GM18951 (cell line): ENCODE measurements at regions not wholly inside any gene's neighbourhood (a gene's known extent, or its start where the extent isn't known, plus 50 kb on each side); places are given as distances from the start of the nearest gene placed in this dataset.
"Not testable (repeated sequence)": the region's sequence is repeated elsewhere in the genome, so short reads cannot be mapped to it uniquely, and the experiment has no call there.

ENCODE experiments used
- POLR2A ChIP-seq: IDR thresholded peaks from 4 replicates; pipeline ENCODE4 v1.6.1; 2011; ENCODE audit warnings: mild to moderate bottlenecking; ENCODE audit not compliant: insufficient read length, insufficient read depth; ENCODE audit errors: extremely low read depth
- in situ Hi-C: fragments of 300-500 bp; cut with MboI; formaldehyde crosslinking; loops from one replicate; pipeline ENCODE4 v1.12.0; 2022; ENCODE audit warnings: low sequenced_read_pairs, mixed read lengths, inconsistent platforms; ENCODE audit not compliant: unreplicated experiment

DNA sequence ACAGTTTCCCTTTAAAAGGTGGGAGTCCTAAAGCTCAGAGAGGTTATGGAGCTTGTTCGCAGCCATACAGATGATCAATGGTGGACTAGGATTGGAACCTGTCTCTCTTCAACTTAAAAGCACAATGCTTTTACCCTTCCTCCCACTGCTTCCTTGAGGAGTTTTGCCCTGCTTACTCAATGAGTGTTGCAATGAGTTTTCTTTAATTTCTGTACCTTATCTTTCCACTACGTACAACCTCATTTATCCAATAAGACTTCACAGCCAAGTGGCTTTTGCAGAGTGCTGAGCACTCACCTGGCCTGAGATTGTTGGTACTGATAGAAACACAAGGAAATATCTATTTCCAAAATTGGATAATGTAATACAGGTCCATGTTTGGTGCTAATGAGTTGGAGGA is 64.7 kb upstream of the ANKRD55 start:
- in situ Hi-C loops: no loop called here
- no peak for TF ChIP-seq POLR2A

DNA sequence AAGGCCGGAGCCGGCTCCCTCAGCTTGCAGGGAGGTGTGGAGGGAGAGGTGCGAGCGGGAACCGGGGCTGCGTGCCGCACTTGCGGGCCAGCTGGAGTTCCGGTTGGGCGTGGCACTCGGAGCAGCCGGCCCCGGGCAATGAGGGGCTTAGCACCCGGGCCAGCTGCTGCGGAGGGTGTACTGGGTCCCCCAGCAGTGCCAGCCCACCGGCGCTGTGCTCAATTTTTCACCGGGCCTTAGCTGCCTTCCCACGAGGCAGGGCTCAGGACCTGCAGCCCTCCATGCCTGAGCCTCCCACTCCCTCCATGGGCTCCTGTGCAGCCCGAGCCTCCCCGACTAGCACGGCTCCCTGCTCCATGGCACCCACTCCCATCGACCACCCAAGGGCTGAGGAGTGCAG is 62.2 kb upstream of the ANKRD55 start:
- in situ Hi-C loops: not testable (repeated sequence)

GRCh38 chr5:56294354-56294753 is 61.2 kb upstream of the ANKRD55 start:
- in situ Hi-C loops: no loop called here
- no peak for TF ChIP-seq POLR2A

- in situ Hi-C loops: not testable (repeated sequence)
These were observed 59.7 kb upstream of the ANKRD55 start for GRCh38 chr5:56292874-56293273.

DNA sequence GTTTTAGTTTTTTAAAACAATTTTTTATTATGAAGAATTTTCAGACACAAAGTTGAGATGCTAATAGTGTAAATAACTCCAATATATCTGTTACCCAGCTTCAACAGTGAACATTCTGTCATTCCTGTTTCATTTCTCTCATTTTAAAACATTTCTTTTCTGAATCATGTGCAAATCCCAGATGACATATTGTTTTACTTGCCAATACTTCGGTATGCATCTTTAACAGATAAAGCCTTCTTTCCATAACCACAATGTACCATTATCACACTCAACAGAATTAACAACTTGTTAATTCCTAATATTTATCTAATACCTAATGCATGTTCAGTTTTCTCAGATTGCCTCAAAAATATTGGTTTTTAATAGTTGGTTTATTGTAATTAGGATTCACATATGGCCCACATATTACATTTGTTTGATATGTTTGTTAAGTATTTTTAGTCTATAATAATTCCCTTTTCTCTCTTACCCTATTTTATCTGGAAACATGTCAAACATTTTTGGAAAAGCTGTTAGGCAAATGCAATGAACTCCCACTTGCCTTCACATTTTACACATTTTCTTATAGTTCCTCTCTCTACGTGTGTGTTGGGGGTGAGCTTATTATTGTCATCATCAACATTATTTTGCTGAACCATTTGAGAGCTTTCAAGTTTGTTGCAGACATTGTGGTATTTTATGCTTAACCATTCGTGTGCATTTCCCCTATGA is 58.7 kb upstream of the ANKRD55 start:
- in situ Hi-C loops: no loop called here
- no peak for TF ChIP-seq POLR2A

GRCh38 chr5:56291079-56291643 is 58.0 kb upstream of the ANKRD55 start:
- in situ Hi-C loops: no loop called here
- TF ChIP-seq POLR2A: no peak

DNA sequence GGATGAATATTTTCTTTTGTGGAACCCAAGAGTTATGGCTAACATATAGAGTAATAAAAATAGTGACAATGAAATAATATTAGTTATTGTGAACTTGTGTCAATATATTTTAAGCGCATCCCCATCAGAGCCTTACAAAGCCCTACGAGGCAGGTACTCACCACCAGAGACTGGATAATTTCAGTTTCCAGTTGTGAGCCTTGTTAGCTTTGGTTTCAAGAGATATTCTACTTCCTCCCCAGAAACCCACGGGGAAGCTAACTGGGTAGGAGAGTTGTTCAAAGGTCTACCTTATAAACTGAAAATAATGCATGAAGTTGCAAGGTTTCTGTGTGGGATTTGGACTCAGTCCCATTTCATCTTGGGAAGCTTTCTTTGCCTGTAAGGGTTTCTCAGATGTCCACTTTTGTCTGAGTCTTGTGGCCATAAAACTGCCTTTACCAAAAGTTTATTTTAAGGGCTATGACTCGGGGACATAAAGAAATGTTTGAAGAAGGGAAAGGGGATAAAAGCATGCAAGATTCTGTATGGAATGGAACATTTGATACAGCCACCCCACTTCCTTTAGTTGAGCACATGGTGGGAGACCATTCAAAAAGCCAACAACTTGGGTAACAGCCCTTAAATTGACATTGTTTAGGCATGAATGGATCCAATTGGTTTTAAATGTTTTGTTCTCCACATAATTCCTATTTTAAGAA is 57.4 kb upstream of the ANKRD55 start:
- in situ Hi-C loops: no loop called here

GRCh38 chr5:56289602-56289987 is 56.5 kb upstream of the ANKRD55 start:
- no peak for TF ChIP-seq POLR2A
- in situ Hi-C loops: no loop called here

More for the DNA sequence above, 57.4 kb upstream of the ANKRD55 start:
- no peak for TF ChIP-seq POLR2A

DNA sequence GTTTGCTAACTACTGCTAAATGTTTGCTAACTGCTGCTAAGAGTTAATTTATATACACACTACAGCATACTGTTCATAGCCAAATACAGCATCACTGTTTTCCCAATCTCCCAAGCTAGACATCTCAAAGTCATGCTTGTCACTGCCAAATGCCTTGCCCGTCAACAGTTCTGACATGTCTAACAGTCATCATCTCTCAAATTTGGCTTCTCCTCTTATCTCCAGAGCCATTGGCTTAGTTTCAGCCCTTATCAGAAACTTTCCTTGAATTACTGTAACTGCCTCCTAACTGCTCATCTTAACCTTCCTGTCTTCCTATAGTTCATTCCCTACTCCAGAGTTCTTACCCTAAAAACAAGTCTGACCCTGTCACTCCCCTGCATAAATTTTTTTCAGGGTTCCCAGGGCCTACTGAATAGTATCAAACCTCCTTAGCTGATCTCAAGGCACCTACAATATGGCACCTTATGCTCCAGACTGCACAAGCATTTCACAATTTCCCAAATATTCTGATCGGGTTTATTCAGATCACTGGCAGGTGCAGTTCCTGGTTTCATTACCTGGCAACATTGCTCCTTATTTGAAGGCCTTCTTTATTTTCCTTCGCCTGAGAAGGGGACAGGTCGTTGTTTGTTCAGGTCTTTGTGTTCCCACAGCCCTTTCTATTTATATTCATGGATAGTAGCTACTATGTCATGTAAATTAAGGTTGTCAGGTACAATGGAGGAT is 55.9 kb upstream of the ANKRD55 start:
- in situ Hi-C loops: no loop called here

DNA sequence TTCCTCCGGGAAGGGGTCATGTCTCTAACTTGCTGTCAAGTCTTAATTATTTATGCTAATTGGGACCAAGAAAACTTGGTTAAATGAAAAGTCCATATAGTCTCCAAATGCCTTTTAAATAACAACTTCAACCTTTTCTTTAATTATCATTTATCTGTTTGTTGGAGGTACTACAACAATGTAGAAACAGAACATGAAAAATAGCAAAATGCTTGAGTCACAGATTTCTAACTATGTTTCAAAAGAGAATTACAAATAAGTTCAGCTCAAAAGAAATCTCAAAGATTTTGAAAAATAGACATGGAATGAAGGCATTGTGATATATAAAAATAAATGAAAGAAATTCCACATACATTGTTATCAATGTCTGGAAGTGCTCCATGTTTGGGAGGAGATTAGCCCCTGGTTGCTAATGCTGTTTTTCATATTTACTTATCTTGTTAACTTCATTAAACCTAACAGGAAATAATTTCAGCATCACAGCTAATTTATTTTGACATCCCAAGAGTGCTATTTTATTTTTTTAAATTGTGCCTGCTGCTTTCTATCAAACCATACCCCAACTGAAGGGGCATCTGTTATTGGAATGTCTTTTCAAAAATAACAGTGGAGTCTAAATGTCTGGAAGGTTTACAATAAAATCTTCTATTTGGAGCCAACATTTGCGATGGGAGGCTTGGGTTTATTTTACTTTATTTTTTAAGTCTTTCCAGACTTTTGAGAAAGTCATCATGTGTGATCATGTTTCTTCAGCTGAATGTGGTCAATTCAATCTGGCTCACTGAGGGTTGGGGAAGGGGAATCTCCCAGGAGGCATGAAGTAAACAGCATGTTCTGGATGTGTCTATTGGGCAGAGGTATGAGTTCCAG is 53.1 kb upstream of the ANKRD55 start:
- in situ Hi-C loops: no loop called here
- no peak for TF ChIP-seq POLR2A

More for the DNA sequence above, 55.9 kb upstream of the ANKRD55 start:
- TF ChIP-seq POLR2A: no peak

GRCh38 chr5:56282951-56283350 is 49.8 kb upstream of the ANKRD55 start:
- TF ChIP-seq POLR2A: no peak
- in situ Hi-C loops: no loop called here
